ENCODE measurements at regions not wholly inside any gene's neighbourhood (a gene's known extent, or its start where the extent isn't known, plus 50 kb on each side); places are given as distances from the start of the nearest gene placed in this dataset.

- Histone ChIP-seq H3K36me3 (no peaks in the 10 kb centered on the region), H3K27me3 (replicated peaks; ENCODE audit: insufficient read depth) (no peaks in the 10 kb centered on the region), H3K4me3 (no peak overlapping the region), H3K27ac (no peak overlapping the region), H3K4me1 (replicated peaks) (peaks cover 8% of the 10 kb centered on the region), H3K9me3 (no peaks in the 10 kb centered on the region)
- TF ChIP-seq POLR2A (IDR thresholded peaks at IDR 0.05), result no peak
- TF ChIP-seq CTCF (IDR thresholded peaks at IDR 0.05), result no peak
- TF ChIP-seq POLR2AphosphoS5 (IDR thresholded peaks at IDR 0.05), result no peak
- WGBS, result 97% methylated on average over 10 of the region's 10 CpGs
- DNase-seq (ENCODE audit: low spot score), result no peak
- intact Hi-C loops (cut with DNase I), result no loop called here
Measured at GRCh38 chr6:168874637-168875036, 379.0 kb downstream of the THBS2 start.

DNA sequence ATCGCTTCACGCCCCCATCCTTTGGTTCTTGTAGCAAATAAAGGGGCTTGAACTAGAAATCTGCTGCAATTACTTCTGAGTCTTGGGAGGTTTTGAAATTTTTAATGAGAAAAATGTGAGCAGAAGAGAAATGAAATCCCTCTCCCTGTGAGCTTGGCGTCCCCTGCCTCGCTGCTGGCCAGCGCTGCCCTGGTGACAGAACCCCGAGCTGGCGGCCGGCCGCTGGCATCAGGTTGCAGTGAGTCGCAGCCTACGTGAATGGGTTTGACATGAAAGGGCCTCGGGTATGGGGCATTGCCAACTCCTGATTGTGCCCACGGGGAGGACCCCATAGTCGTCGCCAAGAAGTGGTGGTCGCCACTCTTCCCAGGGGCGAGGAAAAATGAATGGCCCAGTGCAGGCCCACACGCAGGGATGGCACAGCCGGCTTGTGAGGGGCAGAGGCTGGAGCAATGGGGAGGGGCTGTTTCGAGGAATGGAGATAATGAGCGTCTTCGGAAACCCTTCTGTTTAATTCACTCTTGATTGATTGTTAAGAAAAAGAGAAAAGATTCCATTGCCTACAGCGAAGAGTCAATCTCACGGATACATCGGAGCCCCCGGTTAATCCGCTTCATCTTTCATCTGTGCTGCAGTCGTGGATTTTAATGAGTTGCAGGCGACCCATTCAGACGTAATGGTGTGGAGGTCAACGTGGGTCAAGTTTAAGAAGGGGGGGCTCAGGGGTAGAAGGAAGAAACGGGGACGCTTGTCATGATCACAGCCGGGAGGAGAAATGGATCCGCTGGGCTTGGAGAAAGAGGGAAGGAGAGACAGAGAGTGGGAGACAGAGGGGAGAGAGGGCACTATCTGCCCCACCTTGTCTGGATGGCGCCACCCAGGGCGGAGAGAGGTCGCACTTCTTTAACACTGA is 380.1 kb downstream of the THBS2 start:
- TF ChIP-seq POLR2AphosphoS5 (IDR thresholded peaks at IDR 0.05) (no peak), POLR2A (IDR thresholded peaks at IDR 0.05) (no peak), CTCF (IDR thresholded peaks at IDR 0.05) (no peak)
- Histone ChIP-seq H3K9me3 (no peaks in the 10 kb centered on the region), H3K4me1 (replicated peaks) (peaks cover 8% of the 10 kb centered on the region), H3K27me3 (replicated peaks; ENCODE audit: insufficient read depth) (no peaks in the 10 kb centered on the region), H3K27ac (no peak overlapping the region), H3K36me3 (no peaks in the 10 kb centered on the region), H3K4me3 (no peak overlapping the region)
- 91% methylated on average over 38 of the region's 38 CpGs for WGBS
- intact Hi-C loops (cut with DNase I), result no loop called here
- DNase-seq (ENCODE audit: low spot score), result no peak

DNA sequence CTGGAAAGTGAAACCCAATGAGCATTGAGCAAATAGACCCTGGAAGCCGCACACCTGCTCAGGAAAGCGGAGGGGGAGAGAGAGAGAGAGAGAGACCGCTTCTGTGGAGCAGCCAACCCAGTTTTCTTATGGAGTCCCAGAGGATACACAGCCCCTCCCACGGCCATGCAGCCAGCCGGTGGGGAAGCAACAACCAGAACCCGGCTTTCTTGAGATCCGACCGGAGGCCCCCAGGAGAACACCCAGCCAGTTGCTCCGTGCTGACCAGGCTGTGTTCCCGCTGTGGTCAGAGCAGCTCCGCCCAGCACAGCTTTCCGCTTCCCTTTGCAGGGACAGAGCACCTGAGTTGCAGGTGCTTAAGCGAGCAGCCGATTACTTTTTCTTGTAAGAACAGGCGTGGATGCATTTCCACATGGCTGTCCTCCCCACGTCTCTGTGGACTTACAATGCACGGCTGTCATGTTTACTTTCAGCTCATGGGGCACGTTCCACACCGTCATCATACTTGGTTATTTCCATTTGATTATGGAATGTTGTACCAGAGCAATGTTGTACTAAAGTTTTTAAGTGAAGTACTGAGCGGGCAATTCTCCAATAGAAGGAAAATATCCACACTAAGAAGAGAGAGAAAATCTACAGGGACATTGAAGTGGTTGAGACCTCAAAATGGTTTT is 381.9 kb downstream of the THBS2 start:
- intact Hi-C loops (cut with DNase I), result no loop called here
- Histone ChIP-seq H3K27ac (no peak overlapping the region), H3K9me3 (no peaks in the 10 kb centered on the region), H3K4me1 (replicated peaks) (no peaks in the 10 kb centered on the region), H3K36me3 (no peaks in the 10 kb centered on the region), H3K4me3 (no peak overlapping the region), H3K27me3 (replicated peaks; ENCODE audit: insufficient read depth) (no peaks in the 10 kb centered on the region)
- DNase-seq (ENCODE audit: low spot score), result peak; percentile 19
- TF ChIP-seq POLR2AphosphoS5 (IDR thresholded peaks at IDR 0.05), result no peak
- TF ChIP-seq CTCF (IDR thresholded peaks at IDR 0.05), result no peak
- WGBS, result 32% methylated on average over 20 of the region's 20 CpGs

- intact Hi-C loops (cut with DNase I), result no loop called here
- Histone ChIP-seq H3K36me3 (no peaks in the 10 kb centered on the region), H3K4me3 (no peak overlapping the region), H3K27me3 (replicated peaks; ENCODE audit: insufficient read depth) (no peaks in the 10 kb centered on the region), H3K4me1 (replicated peaks) (no peaks in the 10 kb centered on the region), H3K27ac (no peak overlapping the region), H3K9me3 (no peaks in the 10 kb centered on the region)
- WGBS, result 74% methylated on average over 13 of the region's 13 CpGs
- TF ChIP-seq POLR2AphosphoS5 (IDR thresholded peaks at IDR 0.05), result no peak
- no peak for TF ChIP-seq POLR2A (IDR thresholded peaks at IDR 0.05)
- no peak for TF ChIP-seq CTCF (IDR thresholded peaks at IDR 0.05)
- no peak for DNase-seq (ENCODE audit: low spot score)
Measured at GRCh38 chr6:168870982-168871381, 382.7 kb downstream of the THBS2 start.
